ENCODE measurements at regions not wholly inside any gene's neighbourhood (a gene's known extent, or its start where the extent isn't known, plus 50 kb on each side); places are given as distances from the start of the nearest gene placed in this dataset.
A peak's percentile ranks its signal among the peaks of the same experiment; 100 is the strongest.

DNA sequence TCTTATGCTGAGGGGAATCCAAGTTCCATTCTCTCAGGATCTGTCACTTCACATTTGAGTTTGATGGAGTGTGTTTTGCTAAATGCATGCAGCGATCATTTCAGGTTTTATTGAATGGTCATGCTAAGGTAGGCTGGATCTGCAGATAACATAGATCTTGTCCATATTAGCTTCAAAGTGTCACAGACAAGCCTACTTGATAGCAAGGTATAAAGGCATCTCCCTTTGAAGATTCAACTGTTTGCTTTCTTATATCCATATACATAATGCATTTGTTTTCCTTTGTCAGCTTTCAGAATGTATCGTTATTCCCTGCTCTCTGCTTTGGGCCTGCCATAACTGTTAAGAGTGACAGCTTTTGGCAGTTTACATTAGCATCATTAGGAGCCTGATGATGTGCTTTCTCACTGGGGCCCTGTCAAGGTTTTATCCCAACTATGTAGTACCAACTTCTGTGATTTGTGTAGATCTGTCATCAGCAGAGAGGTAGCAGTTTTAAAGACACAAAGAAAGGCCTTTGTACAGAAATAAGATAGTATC lies 604.3 kb upstream of the CDH7 start:
- Histone ChIP-seq H3K4me2 (no peak overlapping the region), H4K20me1 (ENCODE audit: insufficient read depth) (no peaks in the 10 kb centered on the region), H3K27ac (no peak overlapping the region), H3K4me1 (ENCODE audit: low read depth, poor library complexity, severe bottlenecking) (no peaks in the 10 kb centered on the region), H2AFZ (ENCODE audit: low read depth) (no peak overlapping the region), H3K79me2 (ENCODE audit: insufficient read depth, low read depth) (no peaks in the 10 kb centered on the region), H3K27me3 (ENCODE audit: insufficient read depth, low read depth) (no peaks in the 10 kb centered on the region), H3K9ac (no peak overlapping the region), H3K36me3 (ENCODE audit: insufficient read depth) (no peaks in the 10 kb centered on the region), H3K4me3 (IDR thresholded peaks at IDR 0.05; ENCODE audit: insufficient read depth, low read depth, low read length) (no peak overlapping the region)
- TF ChIP-seq, protein P1, sequence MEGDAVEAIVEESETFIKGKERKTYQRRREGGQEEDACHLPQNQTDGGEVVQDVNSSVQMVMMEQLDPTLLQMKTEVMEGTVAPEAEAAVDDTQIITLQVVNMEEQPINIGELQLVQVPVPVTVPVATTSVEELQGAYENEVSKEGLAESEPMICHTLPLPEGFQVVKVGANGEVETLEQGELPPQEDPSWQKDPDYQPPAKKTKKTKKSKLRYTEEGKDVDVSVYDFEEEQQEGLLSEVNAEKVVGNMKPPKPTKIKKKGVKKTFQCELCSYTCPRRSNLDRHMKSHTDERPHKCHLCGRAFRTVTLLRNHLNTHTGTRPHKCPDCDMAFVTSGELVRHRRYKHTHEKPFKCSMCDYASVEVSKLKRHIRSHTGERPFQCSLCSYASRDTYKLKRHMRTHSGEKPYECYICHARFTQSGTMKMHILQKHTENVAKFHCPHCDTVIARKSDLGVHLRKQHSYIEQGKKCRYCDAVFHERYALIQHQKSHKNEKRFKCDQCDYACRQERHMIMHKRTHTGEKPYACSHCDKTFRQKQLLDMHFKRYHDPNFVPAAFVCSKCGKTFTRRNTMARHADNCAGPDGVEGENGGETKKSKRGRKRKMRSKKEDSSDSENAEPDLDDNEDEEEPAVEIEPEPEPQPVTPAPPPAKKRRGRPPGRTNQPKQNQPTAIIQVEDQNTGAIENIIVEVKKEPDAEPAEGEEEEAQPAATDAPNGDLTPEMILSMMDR (conservative IDR thresholded peaks at IDR 0.05; ENCODE audit: low read depth, low read length), result no peak

DNA sequence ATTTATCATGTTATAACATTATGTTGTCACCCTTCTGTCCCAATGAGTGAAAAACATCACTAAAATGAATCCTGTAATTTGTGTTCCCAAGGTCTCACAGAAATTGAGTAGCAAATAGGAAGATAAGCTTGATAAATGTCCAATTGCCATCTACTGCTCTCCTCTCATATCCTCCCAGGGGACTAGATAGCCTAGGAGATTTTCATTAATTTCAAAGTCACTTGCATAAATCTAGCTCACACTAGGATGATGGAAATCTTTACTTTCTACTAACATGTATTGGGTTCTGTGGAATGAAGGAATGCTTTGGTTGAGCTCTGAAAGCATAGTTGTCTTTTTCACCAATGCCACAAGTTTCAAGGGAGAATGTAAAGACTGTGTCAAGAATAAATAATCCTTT lies 605.5 kb upstream of the CDH7 start:
- no peaks in the 10 kb centered on the region for H4K20me1 ChIP-seq (ENCODE audit: insufficient read depth)
- H3K27me3 ChIP-seq (ENCODE audit: insufficient read depth, low read depth), result no peaks in the 10 kb centered on the region
- no peak overlapping the region for H3K4me2 ChIP-seq
- H3K4me3 ChIP-seq (IDR thresholded peaks at IDR 0.05; ENCODE audit: insufficient read depth, low read depth, low read length), result no peak overlapping the region
- no peak overlapping the region for H3K27ac ChIP-seq
- no peak overlapping the region for H3K9ac ChIP-seq
- no peaks in the 10 kb centered on the region for H3K36me3 ChIP-seq (ENCODE audit: insufficient read depth)
- H3K79me2 ChIP-seq (ENCODE audit: insufficient read depth, low read depth), result no peaks in the 10 kb centered on the region
- TF ChIP-seq, protein P1 (conservative IDR thresholded peaks at IDR 0.05; ENCODE audit: low read depth, low read length), result no peak
- H3K4me1 ChIP-seq (ENCODE audit: low read depth, poor library complexity, severe bottlenecking), result no peaks in the 10 kb centered on the region
- no peak overlapping the region for H2AFZ ChIP-seq (ENCODE audit: low read depth)

DNA sequence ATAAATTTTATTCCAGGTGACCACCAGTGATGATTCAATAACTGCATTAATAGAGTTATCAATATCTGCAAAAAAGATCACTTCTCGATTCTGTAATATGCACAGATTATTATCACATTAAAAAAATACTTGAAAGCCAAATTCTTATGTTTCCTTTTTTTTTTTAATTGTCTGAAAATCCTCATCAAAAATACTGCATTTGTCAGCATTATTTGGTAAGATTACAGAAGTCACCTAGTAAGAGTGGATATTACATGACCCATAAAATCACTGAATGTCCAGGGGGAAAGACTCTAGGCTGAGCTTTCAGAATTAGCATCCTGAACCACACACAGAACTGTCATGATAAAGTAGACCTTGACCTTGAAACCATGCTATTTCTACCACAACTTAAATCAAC lies 617.2 kb upstream of the CDH7 start:
- TF ChIP-seq, protein P1 (conservative IDR thresholded peaks at IDR 0.05; ENCODE audit: low read depth, low read length), result no peak
- Histone ChIP-seq H3K36me3 (ENCODE audit: insufficient read depth) (no peaks in the 10 kb centered on the region), H2AFZ (ENCODE audit: low read depth) (no peak overlapping the region), H3K4me3 (IDR thresholded peaks at IDR 0.05; ENCODE audit: insufficient read depth, low read depth, low read length) (no peak overlapping the region), H3K27ac (no peak overlapping the region), H3K4me2 (no peak overlapping the region), H4K20me1 (ENCODE audit: insufficient read depth) (no peaks in the 10 kb centered on the region), H3K27me3 (ENCODE audit: insufficient read depth, low read depth) (no peaks in the 10 kb centered on the region), H3K9ac (no peak overlapping the region), H3K4me1 (ENCODE audit: low read depth, poor library complexity, severe bottlenecking) (no peaks in the 10 kb centered on the region), H3K79me2 (ENCODE audit: insufficient read depth, low read depth) (no peaks in the 10 kb centered on the region)

DNA sequence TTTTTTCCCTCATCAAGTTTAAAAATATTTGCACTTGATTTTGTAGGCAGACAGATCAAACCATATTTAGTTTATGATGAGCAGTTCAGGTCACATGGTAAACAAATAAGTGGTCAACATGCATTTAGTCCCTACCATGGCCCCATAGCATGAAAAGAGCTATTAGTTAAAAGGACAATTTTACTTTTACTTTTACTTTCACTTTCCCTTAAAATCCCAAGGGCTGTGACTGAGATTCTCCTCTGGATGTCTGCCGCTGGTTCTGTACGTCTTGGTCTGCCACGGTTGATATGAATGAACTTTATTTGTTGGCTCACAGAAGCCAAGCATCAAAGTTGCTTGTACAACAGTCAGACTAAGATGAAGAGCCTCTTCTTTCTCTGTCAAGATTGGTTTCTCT lies 626.2 kb upstream of the CDH7 start:
- TF ChIP-seq, protein P1 (conservative IDR thresholded peaks at IDR 0.05; ENCODE audit: low read depth, low read length), result no peak
- no peak overlapping the region for H3K4me2 ChIP-seq
- H3K27me3 ChIP-seq (ENCODE audit: insufficient read depth, low read depth), result no peaks in the 10 kb centered on the region
- 0 out of 2 replicates have a peak overlapping the region, but pooled peaks have one; percentile 5 for H2AFZ ChIP-seq (ENCODE audit: low read depth)
- H3K9ac ChIP-seq, result no peak overlapping the region
- H3K36me3 ChIP-seq (ENCODE audit: insufficient read depth), result no peaks in the 10 kb centered on the region
- no peak overlapping the region for H3K27ac ChIP-seq
- H3K4me3 ChIP-seq (IDR thresholded peaks at IDR 0.05; ENCODE audit: insufficient read depth, low read depth, low read length), result no peak overlapping the region
- H3K79me2 ChIP-seq (ENCODE audit: insufficient read depth, low read depth), result no peaks in the 10 kb centered on the region
- H4K20me1 ChIP-seq (ENCODE audit: insufficient read depth), result no peaks in the 10 kb centered on the region
- H3K4me1 ChIP-seq (ENCODE audit: low read depth, poor library complexity, severe bottlenecking), result peaks cover 5% of the 10 kb centered on the region

All from KMS-11 (cell line).